Smooth muscle cell (in vitro differentiated cells): ENCODE measurements at regions not wholly inside any gene's neighbourhood (a gene's known extent, or its start where the extent isn't known, plus 50 kb on each side); places are given as distances from the start of the nearest gene placed in this dataset.

Source experiments
- DNase-seq: peaks from one replicate; lab custom pipeline; 2025; ENCODE audit not compliant: unreplicated experiment; lab: John Stamatoyannopoulos, UW
- H2AFZ ChIP-seq: fragments of 200-600 bp; sonication (generic); 2 replicates; pipeline ENCODE4 v1.6.0; 2016; ENCODE audit warnings: antibody characterized with exemption, low read depth, mild to moderate bottlenecking
- H3F3A ChIP-seq: fragments of 200-600 bp; sonication (generic); 2 replicates; pipeline ENCODE4 v1.6.0; 2017; ENCODE audit warnings: antibody characterized with exemption, low read depth
- H3K27ac ChIP-seq: fragments of 200-600 bp; sonication (generic); 2 replicates; pipeline ENCODE4 v1.5.1; 2016; ENCODE audit warnings: low read depth, mild to moderate bottlenecking
- H3K27me3 ChIP-seq: fragments of 200-600 bp; sonication (generic); 2 replicates; pipeline ENCODE4 v1.6.1; 2016; ENCODE audit warnings: low read depth, mild to moderate bottlenecking
- H3K36me3 ChIP-seq: fragments of 200-600 bp; sonication (generic); 2 replicates; pipeline ENCODE4 v1.5.1; 2016; ENCODE audit warnings: low read depth
- H3K4me1 ChIP-seq: fragments of 200-600 bp; sonication (generic); 2 replicates; pipeline ENCODE4 v1.5.1; 2016; ENCODE audit warnings: low read depth
- H3K4me2 ChIP-seq: fragments of 200-600 bp; sonication (generic); 2 replicates; pipeline ENCODE4 v1.6.0; 2016; ENCODE audit warnings: mild to moderate bottlenecking
- H3K4me3 ChIP-seq: fragments of 200-600 bp; sonication (generic); 2 replicates; pipeline ENCODE4 v1.5.1; 2016; ENCODE audit warnings: mild to moderate bottlenecking
- H3K79me2 ChIP-seq: fragments of 200-600 bp; sonication (generic); 2 replicates; pipeline ENCODE4 v1.6.0; 2016; ENCODE audit warnings: low read depth, mild to moderate bottlenecking
- H3K9ac ChIP-seq: fragments of 200-600 bp; sonication (generic); 2 replicates; pipeline ENCODE4 v1.6.0; 2016; ENCODE audit warnings: low read depth
- H3K9me3 ChIP-seq: fragments of 200-600 bp; sonication (generic); replicated peaks from 2 replicates; pipeline ENCODE4 v1.5.1; 2016; ENCODE audit warnings: low read depth
- H4K20me1 ChIP-seq: fragments of 200-600 bp; sonication (generic); 2 replicates; pipeline ENCODE4 v1.6.0; 2016; ENCODE audit warnings: low read depth
- CTCF ChIP-seq: fragments of 200-600 bp; sonication (generic); IDR thresholded peaks from 2 replicates; pipeline ENCODE4 v1.5.1; 2017; ENCODE audit warnings: borderline replicate concordance, mild to moderate bottlenecking, antibody characterized with exemption; ENCODE audit not compliant: insufficient read depth, poor library complexity, severe bottlenecking
- WGBS: methylation state at CpG from one replicate; pipeline ENCODE4 v1.1.7; 2016; ENCODE audit warnings: low lambda C conversion rate; 5-methylcytosine and 5-hydroxymethylcytosine counted together

DNA sequence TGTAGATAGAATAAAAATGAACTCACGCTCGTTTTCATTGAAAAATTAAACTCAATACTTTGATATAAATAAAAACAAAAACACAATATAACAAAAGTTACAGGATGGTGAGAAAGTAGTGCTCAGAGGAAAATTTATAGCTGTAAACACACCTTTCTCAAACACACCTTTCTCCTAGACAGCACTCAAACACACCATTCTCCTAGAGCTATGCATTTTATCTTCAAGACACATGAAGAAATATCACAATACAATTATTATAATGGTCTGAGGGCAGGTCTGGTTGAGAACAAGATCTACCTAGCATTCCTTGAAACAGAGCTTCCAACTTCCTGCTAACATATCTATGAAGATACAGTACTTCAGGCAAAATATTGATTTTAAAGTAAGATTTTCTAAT, 183.4 kb upstream of the NBEA start:
- H3K4me2 ChIP-seq = no peak overlapping the region
- H2AFZ ChIP-seq = no peak overlapping the region
- H3K4me3 ChIP-seq = no peak overlapping the region
- H4K20me1 ChIP-seq = no peaks in the 10 kb centered on the region
- no peak overlapping the region for H3K27ac ChIP-seq
- H3K4me1 ChIP-seq = no peaks in the 10 kb centered on the region
- no peak for DNase-seq
- 50% methylated on average over 2 of the region's 2 CpGs for WGBS
- no peak overlapping the region for H3K9ac ChIP-seq
- H3K79me2 ChIP-seq = no peaks in the 10 kb centered on the region
- no peaks in the 10 kb centered on the region for H3K9me3 ChIP-seq
- no peak for TF ChIP-seq CTCF
- H3K27me3 ChIP-seq = no peaks in the 10 kb centered on the region
- no peaks in the 10 kb centered on the region for H3K36me3 ChIP-seq
- H3F3A ChIP-seq = no peaks in the 10 kb centered on the region

- Histone ChIP-seq H4K20me1 (no peaks in the 10 kb centered on the region), H3K27me3 (no peaks in the 10 kb centered on the region), H3K9me3 (no peaks in the 10 kb centered on the region), H3K4me1 (no peaks in the 10 kb centered on the region), H3K79me2 (no peaks in the 10 kb centered on the region), H2AFZ (no peak overlapping the region), H3K27ac (no peak overlapping the region), H3F3A (no peaks in the 10 kb centered on the region), H3K4me2 (peak overlapping the region; percentile 19), H3K9ac (no peak overlapping the region), H3K4me3 (no peak overlapping the region), H3K36me3 (no peaks in the 10 kb centered on the region)
- no peak for TF ChIP-seq CTCF
- DNase-seq = no peak
- WGBS = 26% methylated on average over 2 of the region's 2 CpGs
These were observed 179.8 kb upstream of the NBEA start for GRCh38 chr13:34762312-34762711.

DNA sequence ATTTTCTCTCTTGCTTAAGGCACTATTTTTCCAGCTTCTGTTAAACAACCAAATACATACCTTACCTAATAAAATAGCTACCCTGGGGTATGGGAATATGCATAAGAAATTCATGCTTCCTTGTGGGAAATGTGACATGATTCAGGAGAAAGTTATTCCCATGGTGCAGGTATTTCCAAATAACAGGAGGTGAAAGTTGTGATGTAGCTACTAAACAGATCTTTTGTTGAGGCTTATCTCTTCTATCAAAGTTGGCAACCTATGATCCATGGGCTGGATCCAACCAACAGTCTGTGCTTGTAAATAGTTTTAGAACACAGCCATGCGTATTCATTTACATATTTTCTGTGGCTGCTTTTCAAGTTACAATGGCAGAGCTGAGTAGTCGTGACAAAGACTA, 177.8 kb upstream of the NBEA start:
- Histone ChIP-seq H3K79me2 (no peaks in the 10 kb centered on the region), H3K9ac (no peak overlapping the region), H3F3A (no peaks in the 10 kb centered on the region), H3K36me3 (no peaks in the 10 kb centered on the region), H2AFZ (no peak overlapping the region), H3K9me3 (no peaks in the 10 kb centered on the region), H3K27ac (no peak overlapping the region), H3K4me2 (no peak overlapping the region), H3K4me3 (no peak overlapping the region), H3K27me3 (no peaks in the 10 kb centered on the region), H3K4me1 (no peaks in the 10 kb centered on the region), H4K20me1 (no peaks in the 10 kb centered on the region)
- no peak for DNase-seq
- TF ChIP-seq CTCF = no peak
- 87% methylated on average over 2 of the region's 2 CpGs for WGBS

GRCh38 chr13:34765446-34766180, 176.5 kb upstream of the NBEA start:
- Histone ChIP-seq H3K9ac (no peak overlapping the region), H3F3A (no peaks in the 10 kb centered on the region), H2AFZ (no peak overlapping the region), H3K79me2 (no peaks in the 10 kb centered on the region), H4K20me1 (no peaks in the 10 kb centered on the region), H3K27ac (no peak overlapping the region), H3K27me3 (no peaks in the 10 kb centered on the region), H3K4me3 (no peak overlapping the region), H3K36me3 (no peaks in the 10 kb centered on the region), H3K9me3 (no peaks in the 10 kb centered on the region), H3K4me1 (no peaks in the 10 kb centered on the region), H3K4me2 (no peak overlapping the region)
- TF ChIP-seq CTCF = no peak
- WGBS = 96% methylated on average over 6 of the region's 6 CpGs
- DNase-seq = no peak
